PC-3 (cell line): ENCODE measurements at regions not wholly inside any gene's neighbourhood (a gene's known extent, or its start where the extent isn't known, plus 50 kb on each side); places are given as distances from the start of the nearest gene placed in this dataset.

Experiments used
- ATAC-seq: fragments of 200-7000 bp; cut with Tn5 transposase; 2 replicates; pipeline ENCODE4 v1.9.1; 2020; ENCODE audit warnings: mild to moderate bottlenecking, moderate library complexity
- BruUV-seq: library from RNA; stranded (reverse); fragments of 400-500 nt; replicated peaks from 2 replicates; lab custom pipeline; 2021; lab: Mats Ljungman, UMichigan
- CTCF ChIA-PET: fragments of 300-600 bp; sonication (Branson Sonifier 250); formaldehyde crosslinking; loops from one replicate; lab custom pipeline; 2022; ENCODE audit warnings: antibody characterized with exemption; lab: Charles Lee
- POLR2A ChIA-PET: fragments of 300-600 bp; sonication (Branson Sonifier 250); formaldehyde crosslinking; loops from one replicate; lab custom pipeline; 2022; ENCODE audit warnings: antibody characterized with exemption; ENCODE audit not compliant: unreplicated experiment; lab: Charles Lee
- DNase-seq: peaks from one replicate; pipeline ENCODE4 v3.0.0-alpha.2; 2015
- H2AFZ ChIP-seq: fragments of 300-600 bp; sonication (generic); 2 replicates; pipeline ENCODE4 v1.6.0; 2016; ENCODE audit warnings: antibody characterized with exemption, low read length
- H3F3A ChIP-seq: fragments of 300-600 bp; sonication (generic); one replicate; pipeline ENCODE4 v1.6.0; 2017; ENCODE audit warnings: antibody characterized with exemption, low read length, control low read depth, mild to moderate bottlenecking; ENCODE audit not compliant: unreplicated experiment
- H3K27ac ChIP-seq: fragments of 300-600 bp; sonication (generic); 2 replicates; pipeline ENCODE4 v1.5.1; 2016; ENCODE audit warnings: mild to moderate bottlenecking, low read length
- H3K27me3 ChIP-seq: fragments of 300-600 bp; sonication (generic); 2 replicates; pipeline ENCODE4 v1.6.1; 2016; ENCODE audit warnings: low read length, mixed read lengths
- H3K36me3 ChIP-seq: fragments of 300-600 bp; sonication (generic); 2 replicates; pipeline ENCODE4 v1.6.1; 2016; ENCODE audit warnings: low read depth, mixed run types, low read length, mixed read lengths
- H3K4me1 ChIP-seq: fragments of 300-600 bp; sonication (generic); 2 replicates; pipeline ENCODE4 v1.5.1; 2016; ENCODE audit warnings: low read length; ENCODE audit not compliant: insufficient read depth
- H3K4me2 ChIP-seq: fragments of 300-600 bp; sonication (generic); 2 replicates; pipeline ENCODE4 v1.6.0; 2016; ENCODE audit warnings: low read length
- H3K4me3 ChIP-seq: fragments of 300-600 bp; sonication (generic); 2 replicates; pipeline ENCODE4 v1.5.1; 2016; ENCODE audit warnings: mild to moderate bottlenecking, low read length, mixed read lengths
- H3K79me2 ChIP-seq: fragments of 300-600 bp; sonication (generic); 2 replicates; pipeline ENCODE4 v1.6.1; 2017; ENCODE audit warnings: low read length, mixed read lengths
- H3K9ac ChIP-seq: fragments of 300-600 bp; sonication (generic); 2 replicates; pipeline ENCODE4 v1.6.0; 2016; ENCODE audit warnings: mild to moderate bottlenecking, low read length
- H3K9me2 ChIP-seq: fragments of 300-600 bp; sonication (generic); replicated peaks from 2 replicates; pipeline ENCODE4 v1.6.1; 2016; ENCODE audit warnings: mixed run types, low read length, mixed read lengths
- H3K9me3 ChIP-seq: fragments of 300-600 bp; sonication (generic); 2 replicates; pipeline ENCODE4 v1.6.1; 2016; ENCODE audit warnings: low read length, mixed read lengths
- H4K20me1 ChIP-seq: fragments of 300-600 bp; sonication (generic); 2 replicates; pipeline ENCODE4 v1.6.1; 2016; ENCODE audit warnings: low read length, mixed read lengths
- EZH2 ChIP-seq: fragments of 300-600 bp; sonication (generic); IDR thresholded peaks from one replicate; pipeline ENCODE4 v1.6.1; 2017; ENCODE audit warnings: antibody characterized with exemption, mild to moderate bottlenecking, low read length; ENCODE audit not compliant: unreplicated experiment
- EZH2phosphoT487 ChIP-seq: fragments of 300-600 bp; sonication (generic); IDR thresholded peaks from 2 replicates; pipeline ENCODE4 v1.6.1; 2018; ENCODE audit warnings: mild to moderate bottlenecking, antibody characterized with exemption, low read length, borderline replicate concordance
- intact Hi-C: fragments of 100-400 bp; cut with micrococcal nuclease; formaldehyde crosslinking; loops from 2 replicates; pipeline ENCODE4 v1.9.0; 2023
- TF ChIP-seq, protein P1 (sequence below): fragments of 300-600 bp; sonication (generic); conservative IDR thresholded peaks from 2 replicates; pipeline ENCODE4 v1.5.1; 2017; ENCODE audit warnings: antibody characterized with exemption, low read depth, mild to moderate bottlenecking, low read length

DNA sequence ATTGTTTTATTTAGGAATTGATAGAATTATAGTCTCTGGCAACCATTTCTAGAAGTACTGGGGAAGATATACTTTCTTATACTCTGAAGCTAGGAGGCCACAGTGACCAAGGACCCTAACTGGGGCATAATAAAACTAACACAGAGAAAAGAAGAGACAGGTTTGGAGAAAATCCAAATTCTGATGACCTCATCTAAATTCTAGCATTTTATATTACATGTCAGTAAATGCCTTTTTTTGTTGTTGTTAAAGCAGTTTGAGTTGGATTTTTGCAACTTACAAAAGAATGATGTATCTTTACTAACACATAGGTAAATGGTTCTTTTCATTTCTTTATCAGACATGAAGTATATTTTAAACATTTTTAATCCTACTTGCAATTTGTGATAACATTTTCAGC lies 933.3 kb downstream of the TMTC2 start:
- no peak for TF ChIP-seq EZH2
- TF ChIP-seq, protein P1, sequence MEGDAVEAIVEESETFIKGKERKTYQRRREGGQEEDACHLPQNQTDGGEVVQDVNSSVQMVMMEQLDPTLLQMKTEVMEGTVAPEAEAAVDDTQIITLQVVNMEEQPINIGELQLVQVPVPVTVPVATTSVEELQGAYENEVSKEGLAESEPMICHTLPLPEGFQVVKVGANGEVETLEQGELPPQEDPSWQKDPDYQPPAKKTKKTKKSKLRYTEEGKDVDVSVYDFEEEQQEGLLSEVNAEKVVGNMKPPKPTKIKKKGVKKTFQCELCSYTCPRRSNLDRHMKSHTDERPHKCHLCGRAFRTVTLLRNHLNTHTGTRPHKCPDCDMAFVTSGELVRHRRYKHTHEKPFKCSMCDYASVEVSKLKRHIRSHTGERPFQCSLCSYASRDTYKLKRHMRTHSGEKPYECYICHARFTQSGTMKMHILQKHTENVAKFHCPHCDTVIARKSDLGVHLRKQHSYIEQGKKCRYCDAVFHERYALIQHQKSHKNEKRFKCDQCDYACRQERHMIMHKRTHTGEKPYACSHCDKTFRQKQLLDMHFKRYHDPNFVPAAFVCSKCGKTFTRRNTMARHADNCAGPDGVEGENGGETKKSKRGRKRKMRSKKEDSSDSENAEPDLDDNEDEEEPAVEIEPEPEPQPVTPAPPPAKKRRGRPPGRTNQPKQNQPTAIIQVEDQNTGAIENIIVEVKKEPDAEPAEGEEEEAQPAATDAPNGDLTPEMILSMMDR: no peak
- H3K9me2 ChIP-seq: no peaks in the 10 kb centered on the region
- H3K9ac ChIP-seq: no peak overlapping the region
- ATAC-seq (no peak), DNase-seq (no peak)
- no peak overlapping the region for H3K4me2 ChIP-seq
- no peak overlapping the region for H2AFZ ChIP-seq
- CTCF ChIA-PET: no interaction called here
- no peaks in the 10 kb centered on the region for H3F3A ChIP-seq
- H3K4me3 ChIP-seq: no peak overlapping the region
- H3K4me1 ChIP-seq: peaks cover 10% of the 10 kb centered on the region
- no peaks in the 10 kb centered on the region; the same call in 1 of the 2 replicates for H3K36me3 ChIP-seq
- POLR2A ChIA-PET: no interaction called here
- no peaks in the 10 kb centered on the region for H3K79me2 ChIP-seq
- no TSS peak for BruUV-seq
- H4K20me1 ChIP-seq: no peaks in the 10 kb centered on the region
- H3K9me3 ChIP-seq: 0 out of 2 replicates have a peak, but pooled peaks cover 8% of the 10 kb centered on the region
- intact Hi-C loops: no loop called here
- no peaks in the 10 kb centered on the region for H3K27me3 ChIP-seq
- H3K27ac ChIP-seq: no peak overlapping the region

GRCh38 chr12:83615152-83615551 lies 928.4 kb downstream of the TMTC2 start:
- H3K27me3 ChIP-seq: no peaks in the 10 kb centered on the region
- no peaks in the 10 kb centered on the region for H4K20me1 ChIP-seq
- no peak for ATAC-seq
- H3K9me3 ChIP-seq: 0 out of 2 replicates have a peak, but pooled peaks cover 9% of the 10 kb centered on the region
- no peak overlapping the region for H3K4me3 ChIP-seq
- ChIA-PET POLR2A (no interaction called here), CTCF (no interaction called here)
- H3K4me2 ChIP-seq: no peak overlapping the region
- H3K36me3 ChIP-seq: no peaks in the 10 kb centered on the region; the same call in 1 of the 2 replicates
- no peaks in the 10 kb centered on the region for H3K9me2 ChIP-seq
- no TSS peak for BruUV-seq
- H3K9ac ChIP-seq: no peak overlapping the region
- TF ChIP-seq EZH2: no peak
- TF ChIP-seq, protein P1: no peak
- no peak for TF ChIP-seq EZH2phosphoT487
- H3K4me1 ChIP-seq: no peaks in the 10 kb centered on the region
- intact Hi-C loops: no loop called here
- no peak overlapping the region for H3K27ac ChIP-seq
- DNase-seq: no peak
- no peak overlapping the region for H2AFZ ChIP-seq
- H3K79me2 ChIP-seq: no peaks in the 10 kb centered on the region
- H3F3A ChIP-seq: no peaks in the 10 kb centered on the region

- Histone ChIP-seq H3K4me3 (no peak overlapping the region), H3K27me3 (no peaks in the 10 kb centered on the region), H2AFZ (no peak overlapping the region), H3K9me3 (0 out of 2 replicates have a peak, but pooled peaks cover 9% of the 10 kb centered on the region), H4K20me1 (no peaks in the 10 kb centered on the region), H3K36me3 (no peaks in the 10 kb centered on the region; the same call in 1 of the 2 replicates), H3K4me2 (no peak overlapping the region), H3K4me1 (no peaks in the 10 kb centered on the region), H3K9me2 (no peaks in the 10 kb centered on the region), H3K27ac (no peak overlapping the region), H3K79me2 (no peaks in the 10 kb centered on the region), H3F3A (no peaks in the 10 kb centered on the region), H3K9ac (no peak overlapping the region)
- POLR2A ChIA-PET: no interaction called here
- TF ChIP-seq EZH2phosphoT487: no peak
- TF ChIP-seq EZH2: no peak
- TF ChIP-seq, protein P1: no peak
- ATAC-seq (no peak), DNase-seq (no peak)
- CTCF ChIA-PET: no interaction called here
- intact Hi-C loops: no loop called here
- no TSS peak for BruUV-seq
Observed at GRCh38 chr12:83613586-83614110, 926.9 kb downstream of the TMTC2 start.
